DMS53 treated with DMSO at 0.1 percent for 48 hours (cell line): ENCODE measurements at regions not wholly inside any gene's neighbourhood (a gene's known extent, or its start where the extent isn't known, plus 50 kb on each side); places are given as distances from the start of the nearest gene placed in this dataset.

ENCODE experiments used
- DNase-seq: peaks from one replicate; lab custom pipeline; 2025; ENCODE audit not compliant: unreplicated experiment; lab: John Stamatoyannopoulos, UW

- DNase-seq, result no peak
Observed at GRCh38 chr1:163874070-163874469, 552.3 kb downstream of the NUF2 start.

GRCh38 chr1:163875200-163875926 lies 553.6 kb downstream of the NUF2 start:
- DNase-seq, result no peak

- DNase-seq, result no peak
Observed at GRCh38 chr1:163875927-163876320, 554.2 kb downstream of the NUF2 start.

DNA sequence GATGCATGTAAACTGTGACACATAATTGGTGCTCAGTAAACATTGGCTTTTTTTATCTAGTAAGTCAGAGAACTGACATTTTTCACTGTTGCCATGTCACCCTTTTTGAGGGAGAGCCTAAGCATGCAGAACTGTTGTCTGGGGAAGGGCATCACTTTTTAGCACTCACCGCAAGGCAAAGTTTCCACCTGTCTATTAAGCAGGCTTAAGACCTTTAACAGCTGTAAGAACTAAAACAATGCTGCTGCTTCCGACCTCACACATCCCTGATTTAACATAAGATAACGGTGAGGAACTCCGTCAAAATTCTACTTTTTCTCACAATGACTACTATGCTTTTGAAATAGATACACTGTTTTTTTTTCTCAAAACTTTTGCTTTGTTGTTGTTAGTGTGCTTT lies 554.8 kb downstream of the NUF2 start:
- DNase-seq, result no peak

DNA sequence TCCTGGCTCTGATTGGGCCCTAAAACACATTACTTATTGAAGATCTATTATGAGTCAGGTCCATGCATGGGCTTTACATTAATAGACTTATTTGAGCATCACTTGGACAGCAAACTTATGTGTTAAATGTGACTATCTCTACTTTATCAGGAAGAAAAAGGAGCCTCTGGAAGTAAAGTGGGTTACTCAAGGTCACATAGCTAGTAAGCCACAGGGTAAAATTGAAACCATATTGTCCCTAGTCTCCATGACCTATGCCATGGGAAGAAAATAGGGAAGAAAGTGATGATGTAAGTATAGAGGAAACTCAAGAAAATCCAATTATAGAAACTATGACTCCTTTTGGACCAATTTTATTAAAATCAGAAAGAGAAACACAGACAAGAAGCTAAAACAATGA lies 555.3 kb downstream of the NUF2 start:
- no peak for DNase-seq

GRCh38 chr1:163885510-163885909 lies 563.8 kb downstream of the NUF2 start:
- DNase-seq, result no peak

GRCh38 chr1:163896001-163896400 lies 574.2 kb downstream of the NUF2 start:
- DNase-seq, result no peak

- DNase-seq, result no peak
Observed at GRCh38 chr1:163897412-163898155, 575.8 kb downstream of the NUF2 start.

DNA sequence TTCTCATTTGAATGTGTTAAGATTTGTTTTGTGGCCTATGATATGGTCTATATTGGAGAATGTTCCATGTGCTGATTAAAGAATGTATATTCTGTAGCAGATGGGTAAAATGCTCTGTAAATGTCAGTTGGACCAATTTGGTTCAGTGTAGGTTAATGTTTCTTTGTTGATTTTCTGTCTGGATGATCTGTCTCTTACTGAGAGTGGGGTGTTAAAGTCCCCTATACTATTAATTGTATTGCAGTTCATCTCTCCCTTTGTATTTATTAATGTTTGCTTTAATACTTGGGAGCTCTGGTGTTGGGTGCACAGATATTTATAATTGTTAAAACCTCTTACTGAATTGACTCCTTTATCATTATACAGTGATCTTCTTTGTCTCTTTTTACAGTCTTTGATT lies 584.5 kb downstream of the NUF2 start:
- no peak for DNase-seq

GRCh38 chr1:163912170-163912884 lies 590.6 kb downstream of the NUF2 start:
- no peak for DNase-seq

GRCh38 chr1:163914785-163915413 lies 593.1 kb downstream of the NUF2 start:
- DNase-seq, result no peak

- no peak for DNase-seq
Observed at GRCh38 chr1:163922743-163923201, 601.0 kb downstream of the NUF2 start.

DNA sequence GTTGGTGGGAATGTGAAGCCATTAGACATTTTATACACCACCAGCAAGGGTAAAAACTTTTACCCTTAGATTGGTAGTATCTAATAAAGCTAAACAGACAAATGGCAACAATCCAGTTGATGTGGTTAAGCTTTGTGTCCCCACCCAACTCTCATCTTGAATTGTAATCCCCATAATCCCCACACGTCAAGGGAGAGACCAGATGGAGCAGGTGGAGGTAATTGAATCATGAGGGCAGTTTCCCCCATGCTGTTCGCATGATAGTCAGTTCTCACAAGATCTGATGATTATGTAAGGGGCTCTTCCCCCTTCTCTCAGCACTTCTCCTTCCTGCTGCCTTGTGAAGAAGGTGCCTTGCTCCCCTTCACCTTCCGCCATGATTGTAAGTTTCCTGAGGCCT lies 602.3 kb downstream of the NUF2 start:
- no peak for DNase-seq

- DNase-seq, result no peak
Observed at GRCh38 chr1:163927493-163927892, 605.7 kb downstream of the NUF2 start.

DNA sequence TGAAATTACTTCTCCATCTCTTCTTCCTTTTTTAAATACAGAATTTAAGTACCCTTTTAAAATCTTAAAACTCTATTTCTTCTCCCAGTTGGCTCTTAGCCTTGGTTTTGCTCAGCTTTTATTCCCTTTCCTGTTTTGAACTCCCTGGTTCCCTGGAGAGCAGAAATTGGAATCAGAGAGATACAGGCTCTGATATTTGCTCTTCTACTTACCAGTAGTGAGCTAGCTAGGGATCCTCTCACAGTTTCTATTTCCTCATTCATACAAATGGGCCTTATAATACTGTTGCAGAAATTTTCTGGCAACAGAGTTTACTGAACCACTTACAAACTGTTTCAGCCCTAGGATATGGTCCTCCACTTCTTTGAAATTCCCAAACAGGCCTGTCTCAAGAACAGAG lies 606.3 kb downstream of the NUF2 start:
- DNase-seq, result peak; percentile 27

GRCh38 chr1:163928651-163929050 lies 606.9 kb downstream of the NUF2 start:
- DNase-seq, result peak; percentile 41

DNA sequence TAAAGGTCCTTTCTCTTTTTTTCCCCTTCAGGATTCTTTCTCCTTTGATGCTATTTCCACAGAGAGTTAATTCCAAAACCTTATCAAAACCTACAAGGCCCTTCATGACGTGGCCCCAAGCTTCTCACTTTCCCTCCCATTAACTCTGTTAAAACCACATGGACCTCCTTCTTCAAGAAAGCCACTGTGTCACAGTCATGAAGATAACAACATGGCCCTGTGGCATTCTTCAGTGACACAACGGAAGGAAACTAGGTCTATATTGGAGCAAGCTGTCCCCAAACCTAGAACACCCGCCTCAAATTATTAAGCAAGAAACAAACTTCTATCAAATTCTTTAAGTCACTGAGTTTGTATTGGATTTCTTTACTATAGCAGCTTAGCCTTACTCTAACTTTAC lies 611.1 kb downstream of the NUF2 start:
- DNase-seq, result no peak

DNA sequence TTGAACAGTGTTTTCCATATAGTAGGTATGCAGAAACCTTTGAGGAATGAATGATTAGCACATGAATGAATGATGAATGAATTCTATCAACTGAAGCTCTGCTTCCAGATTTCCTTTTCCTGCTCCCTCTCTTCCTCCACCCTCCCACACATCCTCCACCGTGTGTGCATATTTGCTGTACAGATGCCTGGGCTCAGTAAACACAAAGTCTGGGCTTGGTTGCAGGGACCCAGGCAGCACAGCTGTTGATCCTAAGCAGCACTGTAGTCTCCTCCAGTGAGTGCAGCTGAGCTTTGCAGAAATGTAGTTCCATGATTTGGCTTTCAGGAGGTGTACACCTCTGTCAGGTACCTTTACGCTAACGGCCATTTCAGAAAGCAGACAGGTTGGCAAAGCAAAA lies 611.7 kb downstream of the NUF2 start:
- peak; percentile 3 for DNase-seq

DNA sequence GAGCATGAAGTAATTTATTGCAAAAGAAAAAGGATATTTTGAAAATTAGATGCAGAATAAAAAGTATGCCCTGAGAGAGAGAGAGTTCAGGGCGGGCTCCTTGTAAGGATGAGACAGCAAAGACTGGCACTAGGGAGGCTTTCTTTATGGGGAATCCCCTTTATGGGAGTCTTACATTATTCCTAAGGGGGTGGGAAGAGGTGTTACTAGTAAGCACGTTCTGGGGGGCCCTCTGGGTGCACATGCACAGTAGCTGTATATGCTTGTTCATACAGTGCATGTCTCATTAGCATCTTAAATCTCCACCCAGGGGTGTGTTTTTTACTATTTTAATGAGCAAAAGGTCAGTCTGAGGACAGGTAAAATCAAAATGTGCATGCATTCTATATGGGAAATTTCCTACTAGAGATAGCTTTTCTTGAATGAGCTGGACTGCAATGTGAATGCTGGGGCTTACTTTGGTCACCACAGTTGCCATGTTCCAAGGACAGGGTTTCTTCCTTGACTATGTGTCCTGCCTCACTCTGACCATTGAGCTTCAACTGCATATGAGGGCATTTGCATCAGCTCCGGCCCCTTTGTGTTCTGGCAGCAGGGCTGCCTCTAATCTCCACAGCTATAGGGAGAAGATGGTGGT lies 614.1 kb downstream of the NUF2 start:
- DNase-seq, result no peak

DNA sequence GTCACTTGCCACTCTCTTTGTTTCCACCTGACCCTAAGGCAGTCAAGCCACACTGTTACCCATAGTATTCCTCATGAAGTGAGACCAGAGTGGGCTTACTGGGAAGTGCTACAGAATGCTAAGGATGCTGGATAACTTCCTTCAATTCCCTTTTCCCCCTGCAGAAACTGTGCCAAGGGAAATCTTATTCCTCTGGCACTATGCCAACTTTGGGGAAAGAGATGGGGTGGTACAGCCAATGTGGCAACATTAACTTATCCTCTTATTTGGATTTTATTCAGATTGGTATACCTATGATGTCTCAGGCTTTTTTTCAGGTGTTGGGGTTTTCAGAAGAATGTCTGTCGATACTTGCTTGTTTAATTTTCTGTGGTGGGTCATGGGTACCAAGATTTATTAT lies 599.4 kb upstream of the PBX1 start:
- DNase-seq, result no peak

GRCh38 chr1:163970151-163970550 lies 588.8 kb upstream of the PBX1 start:
- DNase-seq, result no peak
